ENCODE measurements at regions not wholly inside any gene's neighbourhood (a gene's known extent, or its start where the extent isn't known, plus 50 kb on each side); places are given as distances from the start of the nearest gene placed in this dataset.

GRCh38 chr4:34037280-34037679 lies 2207.0 kb downstream of the ARAP2 start:
- TF ChIP-seq CTCF (IDR thresholded peaks at IDR 0.05) = no peak
- no peak for TF ChIP-seq ZFX (IDR thresholded peaks at IDR 0.05; ENCODE audit: borderline replicate concordance)

Data from 22Rv1 (cell line).